HepG2 (cell line): ENCODE measurements at regions not wholly inside any gene's neighbourhood (a gene's known extent, or its start where the extent isn't known, plus 50 kb on each side); places are given as distances from the start of the nearest gene placed in this dataset.

Source experiments
- ATAC-seq: fragments of 200-7000 bp; cut with Tn5 transposase; 3 replicates; pipeline ENCODE4 v1.9.1; 2020; ENCODE audit warnings: mild to moderate bottlenecking, moderate library complexity
- BruUV-seq: library from RNA; stranded (reverse); fragments of 400-500 nt; replicated peaks from 2 replicates; lab custom pipeline; 2021; lab: Mats Ljungman, UMichigan
- CTCF ChIA-PET: fragments of 300-600 bp; formaldehyde crosslinking; extraction: SDS; loops from one replicate; lab custom pipeline; 2021; ENCODE audit warnings: low total read pairs, inconsistent platforms, low intra/inter-chr PET ratio; lab: Yijun Ruan, JAX
- POLR2A ChIA-PET: fragments of 350-600 bp; sonication (Branson Sonifier 250); formaldehyde crosslinking; loops from one replicate; lab custom pipeline; 2020; ENCODE audit warnings: antibody characterized with exemption, inconsistent platforms; lab: Yijun Ruan, JAX
- DNase-seq: peaks from one replicate; pipeline ENCODE4 v3.0.0-alpha.2; 2015; ENCODE audit warnings: low spot score
- FAIRE-seq: peaks from 3 replicates; lab custom pipeline; 2011; peaks lifted over from hg19 to GRCh38; lab: Jason Lieb, UNC
- H2AFZ ChIP-seq: one replicate; pipeline ENCODE4 v1.6.1; 2011; ENCODE audit warnings: low read length, inconsistent platforms
- H3K27ac ChIP-seq: fragments of 300-600 bp; 3 replicates; pipeline ENCODE4 v1.8.0; 2011; ENCODE audit warnings: mixed run types, mild to moderate bottlenecking, mixed read lengths, low read length, inconsistent platforms; ENCODE audit not compliant: insufficient read depth; ENCODE audit errors: extremely low read length
- H3K27me3 ChIP-seq, 2 experiments: fragments of 200-600 bp in 1 of 2; 2 replicates in 1 of 2; 3 replicates in 1 of 2; pipeline versions ENCODE4 v1.6.0 to v1.8.0; 2011; ENCODE audit warnings: low read length in 2 of 2, mild to moderate bottlenecking in 2 of 2, moderate library complexity in 2 of 2, inconsistent platforms in 1 of 2; ENCODE audit not compliant: insufficient read depth in 2 of 2, control insufficient read depth in 1 of 2
- H3K36me3 ChIP-seq, 2 experiments: fragments of 200-600 bp in 1 of 2; replicated peaks in 1 of 2; 2 replicates in 1 of 2; 3 replicates in 1 of 2; pipeline versions ENCODE4 v1.5.1 to v1.8.0; 2011; ENCODE audit warnings: low read length in 2 of 2, inconsistent platforms in 1 of 2; ENCODE audit not compliant: insufficient read depth in 2 of 2, control insufficient read depth in 1 of 2
- H3K4me1 ChIP-seq: 2 replicates; pipeline ENCODE4 v1.5.1; 2012; ENCODE audit warnings: low read length, inconsistent platforms; ENCODE audit not compliant: insufficient read depth
- H3K4me2 ChIP-seq: 2 replicates; pipeline ENCODE4 v1.6.0; 2011; ENCODE audit warnings: low read depth, low read length, inconsistent platforms
- H3K4me3 ChIP-seq, 3 experiments: fragments of 200-600 bp in 1 of 3; sonication (generic), shearing (Covaris generic) in 1 of 3; replicated peaks in 1 of 3; 2 replicates each; pipeline ENCODE4 v1.5.1; 2011 to 2016; ENCODE audit warnings: low read length in 3 of 3, inconsistent platforms in 2 of 3, low read depth in 2 of 3, mild to moderate bottlenecking in 2 of 3, control low read depth in 1 of 3, mixed read lengths in 1 of 3; ENCODE audit not compliant: insufficient read depth in 1 of 3
- H3K79me2 ChIP-seq: one replicate; pipeline ENCODE4 v1.6.1; 2011; ENCODE audit warnings: low read length, inconsistent platforms; ENCODE audit not compliant: insufficient read depth
- H3K9ac ChIP-seq: 2 replicates; pipeline ENCODE4 v1.6.0; 2011; ENCODE audit warnings: mild to moderate bottlenecking, low read depth, low read length, inconsistent platforms; ENCODE audit not compliant: insufficient read depth
- H3K9me3 ChIP-seq: 2 replicates; pipeline ENCODE4 v1.5.1; 2012; ENCODE audit warnings: mild to moderate bottlenecking, low read length
- H4K20me1 ChIP-seq: 2 replicates; pipeline ENCODE4 v1.6.0; 2011; ENCODE audit warnings: inconsistent platforms, mild to moderate bottlenecking, low read length, moderate library complexity; ENCODE audit not compliant: insufficient read depth
- ARNT2 ChIP-seq: sonication (generic); formaldehyde crosslinking; IDR thresholded peaks from 2 replicates; pipeline ENCODE4 v1.8.0; 2022; ENCODE audit warnings: mild to moderate bottlenecking, low read depth, missing genetic modification reagents, moderate library complexity
- FOXP4 ChIP-seq: sonication (generic); formaldehyde crosslinking; IDR thresholded peaks from 2 replicates; pipeline ENCODE4 v1.4.0; 2020; ENCODE audit warnings: missing genetic modification reagents
- MAFG ChIP-seq: sonication (generic); formaldehyde crosslinking; IDR thresholded peaks from 2 replicates; pipeline ENCODE4 v1.5.1; 2020; ENCODE audit warnings: mild to moderate bottlenecking, missing genetic modification reagents
- NBN ChIP-seq: fragments of 450-650 bp; conservative IDR thresholded peaks from 2 replicates; pipeline ENCODE4 v1.6.1; 2017
- REPIN1 ChIP-seq: sonication (generic); formaldehyde crosslinking; IDR thresholded peaks from 2 replicates; pipeline ENCODE4 v1.8.0; 2022; ENCODE audit warnings: missing genetic modification reagents, low read depth, mild to moderate bottlenecking, borderline replicate concordance
- ZFP62 ChIP-seq: sonication (generic); formaldehyde crosslinking; IDR thresholded peaks from 2 replicates; pipeline ENCODE4 v1.4.0; 2020; ENCODE audit warnings: missing genetic modification reagents
- ZNF264 ChIP-seq: sonication (generic); formaldehyde crosslinking; IDR thresholded peaks from 2 replicates; pipeline ENCODE4 v1.4.0; 2020; ENCODE audit warnings: missing genetic modification reagents
- ZNF318 ChIP-seq: sonication (generic); formaldehyde crosslinking; IDR thresholded peaks from 2 replicates; pipeline ENCODE4 v1.4.0; 2020; ENCODE audit warnings: mild to moderate bottlenecking, missing genetic modification reagents
- ZNF563 ChIP-seq: sonication (generic); formaldehyde crosslinking; IDR thresholded peaks from 2 replicates; pipeline ENCODE4 v1.8.0; 2022; ENCODE audit warnings: mild to moderate bottlenecking, moderate library complexity, missing genetic modification reagents
- ZNF790 ChIP-seq: sonication (generic); formaldehyde crosslinking; IDR thresholded peaks from 2 replicates; pipeline ENCODE4 v1.8.0; 2022; ENCODE audit warnings: missing genetic modification reagents, mild to moderate bottlenecking, borderline replicate concordance
- ZNF816 ChIP-seq: sonication (generic); formaldehyde crosslinking; IDR thresholded peaks from 2 replicates; pipeline ENCODE4 v1.8.0; 2022; ENCODE audit warnings: missing genetic modification reagents, mild to moderate bottlenecking, borderline replicate concordance
- ZUFSP ChIP-seq: sonication (generic); formaldehyde crosslinking; IDR thresholded peaks from 2 replicates; pipeline ENCODE4 v1.9.0; 2021; ENCODE audit warnings: missing genetic modification reagents, mild to moderate bottlenecking, borderline replicate concordance
- in situ Hi-C: cut with HindIII; loops from 2 replicates; pipeline ENCODE4 v1.10.0; 2017; ENCODE audit warnings: low pct_unique_long_range_greater_than_20kb; ENCODE audit not compliant: extremely low pct_ligation_motif_present
- intact Hi-C: fragments of 100-400 bp; cut with micrococcal nuclease; formaldehyde crosslinking; loops from one replicate; pipeline ENCODE4 v1.10.0; 2022; ENCODE audit not compliant: unreplicated experiment

- in situ Hi-C loops: no loop called here
- Histone ChIP-seq H3K4me2 (no peak overlapping the region), H3K79me2 (no peaks in the 10 kb centered on the region), H3K36me3 (no peaks in the 10 kb centered on the region), H3K27me3 (no peaks in the 10 kb centered on the region), H2AFZ (no peak overlapping the region), H3K9me3 (no peaks in the 10 kb centered on the region), H3K9ac (no peak overlapping the region), H3K27ac (no peak overlapping the region), H3K4me1 (no peaks in the 10 kb centered on the region), H4K20me1 (no peaks in the 10 kb centered on the region), H3K4me3 (no peak overlapping the region)
- intact Hi-C loops: no loop called here
- ChIA-PET CTCF (no interaction called here), POLR2A (no interaction called here)
- FAIRE-seq (no peak), DNase-seq (no peak), ATAC-seq (no peak)
- BruUV-seq: no TSS peak
- TF ChIP-seq ARNT2: no peak
- TF ChIP-seq ZFP62 (CRISPR knock-in tag): no peak
- no peak for TF ChIP-seq REPIN1
- TF ChIP-seq ZNF318 (CRISPR knock-in tag): no peak
- no peak for TF ChIP-seq ZNF563 (CRISPR knock-in tag)
- no peak for TF ChIP-seq ZNF790 (CRISPR knock-in tag)
- TF ChIP-seq ZNF264 (CRISPR knock-in tag): no peak
- TF ChIP-seq ZUFSP (CRISPR knock-in tag): no peak
- TF ChIP-seq NBN: no peak
- TF ChIP-seq MAFG (CRISPR knock-in tag): no peak
- no peak for TF ChIP-seq ZNF816
- no peak for TF ChIP-seq FOXP4 (CRISPR knock-in tag)
Observed at GRCh38 chr5:15326932-15327331, 173.0 kb upstream of the FBXL7 start.
